Occipital lobe (tissue), 1 donor: ENCODE measurements at regions not wholly inside any gene's neighbourhood (a gene's known extent, or its start where the extent isn't known, plus 50 kb on each side); places are given as distances from the start of the nearest gene placed in this dataset.

ENCODE experiments used
- DNase-seq: peaks from one replicate; lab custom pipeline; 2025; lab: John Stamatoyannopoulos, UW

GRCh38 chr10:10489805-10490571 lies 527.7 kb upstream of the CELF2 start:
- DNase-seq: no peak

GRCh38 chr10:10490581-10490980 lies 527.1 kb upstream of the CELF2 start:
- no peak for DNase-seq

- DNase-seq: no peak
These were observed 525.3 kb upstream of the CELF2 start for GRCh38 chr10:10492420-10492819.

GRCh38 chr10:10493833-10494232 lies 523.8 kb upstream of the CELF2 start:
- no peak for DNase-seq

- no peak for DNase-seq
These were observed 520.4 kb upstream of the CELF2 start for GRCh38 chr10:10497245-10497644.

GRCh38 chr10:10498781-10499180 lies 518.9 kb upstream of the CELF2 start:
- no peak for DNase-seq

- DNase-seq: no peak
These were observed 517.8 kb upstream of the CELF2 start for GRCh38 chr10:10499839-10500238.

- no peak for DNase-seq
These were observed 516.7 kb upstream of the CELF2 start for GRCh38 chr10:10500937-10501336.

- no peak for DNase-seq
These were observed 513.9 kb upstream of the CELF2 start for GRCh38 chr10:10503772-10504171.

GRCh38 chr10:10508211-10508610 lies 509.5 kb upstream of the CELF2 start:
- DNase-seq: no peak

GRCh38 chr10:10510179-10510578 lies 507.5 kb upstream of the CELF2 start:
- DNase-seq: no peak

GRCh38 chr10:10513067-10513466 lies 504.6 kb upstream of the CELF2 start:
- no peak for DNase-seq

GRCh38 chr10:10513898-10514297 lies 503.8 kb upstream of the CELF2 start:
- no peak for DNase-seq

- no peak for DNase-seq
These were observed 502.9 kb upstream of the CELF2 start for GRCh38 chr10:10514797-10515196.

- no peak for DNase-seq
These were observed 502.0 kb upstream of the CELF2 start for GRCh38 chr10:10515479-10516204.

- peak; percentile 16 for DNase-seq
These were observed 501.1 kb upstream of the CELF2 start for GRCh38 chr10:10516346-10517130.

GRCh38 chr10:10517866-10518265 lies 499.8 kb upstream of the CELF2 start:
- no peak for DNase-seq

GRCh38 chr10:10519674-10520073 lies 498.0 kb upstream of the CELF2 start:
- no peak for DNase-seq

GRCh38 chr10:10520491-10521385 lies 496.9 kb upstream of the CELF2 start:
- no peak for DNase-seq

- no peak for DNase-seq
These were observed 490.8 kb upstream of the CELF2 start for GRCh38 chr10:10526846-10527245.

- no peak for DNase-seq
These were observed 489.7 kb upstream of the CELF2 start for GRCh38 chr10:10527861-10528562.
